ENCODE measurements at regions not wholly inside any gene's neighbourhood (a gene's known extent, or its start where the extent isn't known, plus 50 kb on each side); places are given as distances from the start of the nearest gene placed in this dataset.

DNA sequence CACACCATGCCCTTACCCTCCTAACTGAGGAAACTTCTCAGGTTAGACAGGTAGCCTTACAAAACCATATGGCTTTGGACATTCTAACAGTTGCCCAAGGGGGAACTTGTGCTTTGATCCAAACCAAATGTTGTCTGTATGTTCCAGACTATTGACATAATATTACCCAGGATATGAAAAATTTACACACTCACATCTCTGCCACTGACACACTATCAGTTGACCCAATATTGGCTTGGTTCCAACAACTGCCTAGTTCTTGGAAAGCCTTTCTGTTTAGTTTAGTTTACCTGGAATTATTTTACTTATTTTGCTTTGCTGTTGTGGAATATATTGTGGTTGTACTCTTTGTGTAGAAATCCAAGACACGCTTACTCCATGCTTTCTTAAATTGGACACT is 178.4 kb downstream of the RNF152 start:
- TF ChIP-seq ZC3H10 (CRISPR knock-in tag; IDR thresholded peaks at IDR 0.05) (no peak), BACH2 (CRISPR knock-in tag; IDR thresholded peaks at IDR 0.05; ENCODE audit: borderline replicate concordance) (no peak), ZFP3 (CRISPR knock-in tag; IDR thresholded peaks at IDR 0.05) (no peak), ESRRG (CRISPR knock-in tag; IDR thresholded peaks at IDR 0.05) (no peak), ZNF70 (CRISPR knock-in tag; IDR thresholded peaks at IDR 0.05) (no peak), TOX (CRISPR knock-in tag; IDR thresholded peaks at IDR 0.05; ENCODE audit: borderline replicate concordance) (no peak), CSDC2 (CRISPR knock-in tag; IDR thresholded peaks at IDR 0.05) (no peak), ISL1 (CRISPR knock-in tag; IDR thresholded peaks at IDR 0.05) (no peak), TCF4 (CRISPR knock-in tag; IDR thresholded peaks at IDR 0.05; ENCODE audit: borderline replicate concordance) (no peak), PPARA (CRISPR knock-in tag; IDR thresholded peaks at IDR 0.05; ENCODE audit: borderline replicate concordance) (no peak), POU6F1 (CRISPR knock-in tag; IDR thresholded peaks at IDR 0.05; ENCODE audit: borderline replicate concordance, low read depth) (no peak), ARNTL (CRISPR knock-in tag; IDR thresholded peaks at IDR 0.05; ENCODE audit: borderline replicate concordance, low read depth) (no peak), ZNF565 (CRISPR knock-in tag; conservative IDR thresholded peaks at IDR 0.05; ENCODE audit: low read depth) (no peak), GLIS3 (CRISPR knock-in tag; IDR thresholded peaks at IDR 0.05) (no peak), ZNF8 (CRISPR knock-in tag; IDR thresholded peaks at IDR 0.05) (no peak), SNAI2 (CRISPR knock-in tag; IDR thresholded peaks at IDR 0.05) (no peak)
- TF ChIP-seq, protein P1, sequence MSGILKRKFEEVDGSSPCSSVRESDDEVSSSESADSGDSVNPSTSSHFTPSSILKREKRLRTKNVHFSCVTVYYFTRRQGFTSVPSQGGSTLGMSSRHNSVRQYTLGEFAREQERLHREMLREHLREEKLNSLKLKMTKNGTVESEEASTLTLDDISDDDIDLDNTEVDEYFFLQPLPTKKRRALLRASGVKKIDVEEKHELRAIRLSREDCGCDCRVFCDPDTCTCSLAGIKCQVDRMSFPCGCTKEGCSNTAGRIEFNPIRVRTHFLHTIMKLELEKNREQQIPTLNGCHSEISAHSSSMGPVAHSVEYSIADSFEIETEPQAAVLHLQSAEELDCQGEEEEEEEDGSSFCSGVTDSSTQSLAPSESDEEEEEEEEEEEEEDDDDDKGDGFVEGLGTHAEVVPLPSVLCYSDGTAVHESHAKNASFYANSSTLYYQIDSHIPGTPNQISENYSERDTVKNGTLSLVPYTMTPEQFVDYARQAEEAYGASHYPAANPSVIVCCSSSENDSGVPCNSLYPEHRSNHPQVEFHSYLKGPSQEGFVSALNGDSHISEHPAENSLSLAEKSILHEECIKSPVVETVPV (CRISPR knock-in tag; IDR thresholded peaks at IDR 0.05): no peak
- TF ChIP-seq, protein P2, sequence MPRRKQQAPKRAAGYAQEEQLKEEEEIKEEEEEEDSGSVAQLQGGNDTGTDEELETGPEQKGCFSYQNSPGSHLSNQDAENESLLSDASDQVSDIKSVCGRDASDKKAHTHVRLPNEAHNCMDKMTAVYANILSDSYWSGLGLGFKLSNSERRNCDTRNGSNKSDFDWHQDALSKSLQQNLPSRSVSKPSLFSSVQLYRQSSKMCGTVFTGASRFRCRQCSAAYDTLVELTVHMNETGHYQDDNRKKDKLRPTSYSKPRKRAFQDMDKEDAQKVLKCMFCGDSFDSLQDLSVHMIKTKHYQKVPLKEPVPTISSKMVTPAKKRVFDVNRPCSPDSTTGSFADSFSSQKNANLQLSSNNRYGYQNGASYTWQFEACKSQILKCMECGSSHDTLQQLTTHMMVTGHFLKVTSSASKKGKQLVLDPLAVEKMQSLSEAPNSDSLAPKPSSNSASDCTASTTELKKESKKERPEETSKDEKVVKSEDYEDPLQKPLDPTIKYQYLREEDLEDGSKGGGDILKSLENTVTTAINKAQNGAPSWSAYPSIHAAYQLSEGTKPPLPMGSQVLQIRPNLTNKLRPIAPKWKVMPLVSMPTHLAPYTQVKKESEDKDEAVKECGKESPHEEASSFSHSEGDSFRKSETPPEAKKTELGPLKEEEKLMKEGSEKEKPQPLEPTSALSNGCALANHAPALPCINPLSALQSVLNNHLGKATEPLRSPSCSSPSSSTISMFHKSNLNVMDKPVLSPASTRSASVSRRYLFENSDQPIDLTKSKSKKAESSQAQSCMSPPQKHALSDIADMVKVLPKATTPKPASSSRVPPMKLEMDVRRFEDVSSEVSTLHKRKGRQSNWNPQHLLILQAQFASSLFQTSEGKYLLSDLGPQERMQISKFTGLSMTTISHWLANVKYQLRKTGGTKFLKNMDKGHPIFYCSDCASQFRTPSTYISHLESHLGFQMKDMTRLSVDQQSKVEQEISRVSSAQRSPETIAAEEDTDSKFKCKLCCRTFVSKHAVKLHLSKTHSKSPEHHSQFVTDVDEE (CRISPR knock-in tag; IDR thresholded peaks at IDR 0.05): no peak
- TF ChIP-seq, protein P3, sequence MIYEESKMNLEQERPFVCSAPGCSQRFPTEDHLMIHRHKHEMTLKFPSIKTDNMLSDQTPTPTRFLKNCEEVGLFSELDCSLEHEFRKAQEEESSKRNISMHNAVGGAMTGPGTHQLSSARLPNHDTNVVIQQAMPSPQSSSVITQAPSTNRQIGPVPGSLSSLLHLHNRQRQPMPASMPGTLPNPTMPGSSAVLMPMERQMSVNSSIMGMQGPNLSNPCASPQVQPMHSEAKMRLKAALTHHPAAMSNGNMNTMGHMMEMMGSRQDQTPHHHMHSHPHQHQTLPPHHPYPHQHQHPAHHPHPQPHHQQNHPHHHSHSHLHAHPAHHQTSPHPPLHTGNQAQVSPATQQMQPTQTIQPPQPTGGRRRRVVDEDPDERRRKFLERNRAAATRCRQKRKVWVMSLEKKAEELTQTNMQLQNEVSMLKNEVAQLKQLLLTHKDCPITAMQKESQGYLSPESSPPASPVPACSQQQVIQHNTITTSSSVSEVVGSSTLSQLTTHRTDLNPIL (CRISPR knock-in tag; IDR thresholded peaks at IDR 0.05; ENCODE audit: low read depth): no peak
- ATAC-seq: no peak

DNA sequence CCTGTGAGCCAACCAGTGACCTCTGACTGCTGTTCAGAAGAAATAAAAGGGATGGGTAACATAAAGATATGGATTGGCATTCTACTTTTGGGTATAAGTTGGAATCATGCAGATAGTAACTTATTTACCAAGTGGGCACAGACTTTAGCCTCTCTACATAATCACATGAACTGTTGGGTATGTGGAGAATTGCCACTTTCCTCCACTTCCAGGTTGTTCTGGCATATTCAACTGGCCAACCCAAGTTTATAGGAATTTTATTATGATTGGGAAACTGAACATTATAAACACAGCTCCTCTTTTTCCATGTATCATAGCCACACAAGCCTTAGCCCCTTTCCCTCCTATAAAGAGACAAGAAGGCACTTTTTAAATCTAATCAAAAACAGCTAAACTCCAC is 179.3 kb downstream of the RNF152 start:
- TF ChIP-seq ZFP30 (CRISPR knock-in tag; IDR thresholded peaks at IDR 0.05): no peak
- no peak for TF ChIP-seq CSDC2 (CRISPR knock-in tag; IDR thresholded peaks at IDR 0.05)
- no peak for TF ChIP-seq TCF4 (CRISPR knock-in tag; IDR thresholded peaks at IDR 0.05; ENCODE audit: borderline replicate concordance)
- no peak for TF ChIP-seq PPARA (CRISPR knock-in tag; IDR thresholded peaks at IDR 0.05; ENCODE audit: borderline replicate concordance)
- TF ChIP-seq, protein P1 (CRISPR knock-in tag; IDR thresholded peaks at IDR 0.05): no peak
- TF ChIP-seq ZNF70 (CRISPR knock-in tag; IDR thresholded peaks at IDR 0.05): no peak
- no peak for TF ChIP-seq ARNTL (CRISPR knock-in tag; IDR thresholded peaks at IDR 0.05; ENCODE audit: borderline replicate concordance, low read depth)
- TF ChIP-seq BACH2 (CRISPR knock-in tag; IDR thresholded peaks at IDR 0.05; ENCODE audit: borderline replicate concordance): no peak
- TF ChIP-seq RARB (CRISPR knock-in tag; IDR thresholded peaks at IDR 0.05): no peak
- no peak for TF ChIP-seq SNAI2 (CRISPR knock-in tag; IDR thresholded peaks at IDR 0.05)
- TF ChIP-seq, protein P4, sequence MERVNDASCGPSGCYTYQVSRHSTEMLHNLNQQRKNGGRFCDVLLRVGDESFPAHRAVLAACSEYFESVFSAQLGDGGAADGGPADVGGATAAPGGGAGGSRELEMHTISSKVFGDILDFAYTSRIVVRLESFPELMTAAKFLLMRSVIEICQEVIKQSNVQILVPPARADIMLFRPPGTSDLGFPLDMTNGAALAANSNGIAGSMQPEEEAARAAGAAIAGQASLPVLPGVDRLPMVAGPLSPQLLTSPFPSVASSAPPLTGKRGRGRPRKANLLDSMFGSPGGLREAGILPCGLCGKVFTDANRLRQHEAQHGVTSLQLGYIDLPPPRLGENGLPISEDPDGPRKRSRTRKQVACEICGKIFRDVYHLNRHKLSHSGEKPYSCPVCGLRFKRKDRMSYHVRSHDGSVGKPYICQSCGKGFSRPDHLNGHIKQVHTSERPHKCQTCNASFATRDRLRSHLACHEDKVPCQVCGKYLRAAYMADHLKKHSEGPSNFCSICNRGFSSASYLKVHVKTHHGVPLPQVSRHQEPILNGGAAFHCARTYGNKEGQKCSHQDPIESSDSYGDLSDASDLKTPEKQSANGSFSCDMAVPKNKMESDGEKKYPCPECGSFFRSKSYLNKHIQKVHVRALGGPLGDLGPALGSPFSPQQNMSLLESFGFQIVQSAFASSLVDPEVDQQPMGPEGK (CRISPR knock-in tag; IDR thresholded peaks at IDR 0.05; ENCODE audit: borderline replicate concordance): no peak
- TF ChIP-seq ZNF565 (CRISPR knock-in tag; conservative IDR thresholded peaks at IDR 0.05; ENCODE audit: low read depth): no peak
- no peak for TF ChIP-seq ISL1 (CRISPR knock-in tag; IDR thresholded peaks at IDR 0.05)
- TF ChIP-seq, protein P3 (CRISPR knock-in tag; IDR thresholded peaks at IDR 0.05; ENCODE audit: low read depth): no peak
- no peak for TF ChIP-seq GLIS3 (CRISPR knock-in tag; IDR thresholded peaks at IDR 0.05)
- no peak for TF ChIP-seq ZC3H10 (CRISPR knock-in tag; IDR thresholded peaks at IDR 0.05)
- ATAC-seq: no peak
